K562 (cell line): ENCODE measurements at regions not wholly inside any gene's neighbourhood (a gene's known extent, or its start where the extent isn't known, plus 50 kb on each side); places are given as distances from the start of the nearest gene placed in this dataset.

Source experiments
- ATAC-seq: fragments of 200-7000 bp; cut with Tn5 transposase; 3 replicates; pipeline ENCODE4 v1.9.1; 2020; ENCODE audit warnings: moderate library complexity
- BruUV-seq: library from RNA; stranded (reverse); fragments of 400-500 nt; replicated peaks from 2 replicates; lab custom pipeline; 2021; lab: Mats Ljungman, UMichigan
- CTCF ChIA-PET: fragments of 300-600 bp; formaldehyde crosslinking; extraction: SDS; loops from one replicate; lab custom pipeline; 2021; ENCODE audit warnings: low intra/inter-chr PET ratio; lab: Yijun Ruan, JAX
- POLR2A ChIA-PET: fragments of 300-600, 350-650 bp; sonication (Branson Sonifier 250); formaldehyde crosslinking; extraction: SDS; loops from one replicate; lab custom pipeline; 2021; ENCODE audit warnings: antibody characterized with exemption, inconsistent platforms; lab: Yijun Ruan, JAX
- DNase-seq, 4 experiments: peaks; one replicate each; pipeline versions ENCODE4 v3.0.0 to v3.0.0-alpha.2; 2011 to 2018; ENCODE audit warnings: low spot score in 3 of 4, mixed read lengths in 3 of 4; ENCODE audit errors: extremely low read depth in 1 of 4
- FAIRE-seq: peaks from 2 replicates; lab custom pipeline; 2011; peaks lifted over from hg19 to GRCh38; lab: Jason Lieb, UNC
- H2AFZ ChIP-seq: 2 replicates; pipeline ENCODE4 v1.6.0; 2011; ENCODE audit warnings: low read depth, low read length, control low read depth, inconsistent platforms
- H3K27ac ChIP-seq: fragments of 200-600 bp; 3 replicates; pipeline ENCODE4 v1.8.0; 2011; ENCODE audit warnings: low read depth, mild to moderate bottlenecking, control low read depth, inconsistent platforms, low read length, moderate library complexity, mixed read lengths; ENCODE audit errors: extremely low read depth
- H3K27me3 ChIP-seq, 2 experiments: fragments of 300-600 bp in 1 of 2; 2 replicates in 1 of 2; 3 replicates in 1 of 2; pipeline versions ENCODE4 v1.6.0 to v1.8.0; 2011; ENCODE audit warnings: inconsistent platforms in 2 of 2, low read length in 2 of 2, mild to moderate bottlenecking in 1 of 2, mixed read lengths in 1 of 2, moderate library complexity in 1 of 2; ENCODE audit not compliant: control insufficient read depth in 2 of 2, insufficient read depth in 2 of 2
- H3K36me3 ChIP-seq: fragments of 300-600 bp; 3 replicates; pipeline ENCODE4 v1.8.0; 2011; ENCODE audit warnings: mild to moderate bottlenecking, low read length, inconsistent platforms; ENCODE audit not compliant: control insufficient read depth, insufficient read depth
- H3K4me1 ChIP-seq, 2 experiments: fragments of 200-600 bp in 1 of 2; replicated peaks in 1 of 2; 2 replicates in 1 of 2; 3 replicates in 1 of 2; pipeline versions ENCODE4 v1.5.1 to v1.8.0; 2011; ENCODE audit warnings: inconsistent platforms in 2 of 2, low read length in 2 of 2, mild to moderate bottlenecking in 1 of 2, mixed read lengths in 1 of 2, moderate library complexity in 1 of 2; ENCODE audit not compliant: control insufficient read depth in 2 of 2, insufficient read depth in 2 of 2
- H3K4me2 ChIP-seq: 2 replicates; pipeline ENCODE4 v1.6.1; 2011; ENCODE audit warnings: low read length, control low read depth, inconsistent platforms, mixed read lengths; ENCODE audit not compliant: insufficient read depth
- H3K4me3 ChIP-seq: fragments of 200-600 bp; sonication (generic), shearing (Covaris generic); 2 replicates; pipeline ENCODE4 v1.5.1; 2016; ENCODE audit warnings: control low read depth, inconsistent platforms
- H3K79me2 ChIP-seq: fragments of 200-600 bp; 3 replicates; pipeline ENCODE4 v1.8.0; 2011; ENCODE audit warnings: low read length, inconsistent platforms; ENCODE audit not compliant: control insufficient read depth, insufficient read depth
- H3K9ac ChIP-seq, 2 experiments: 2 replicates each; pipeline versions ENCODE4 v1.6.0 to v1.6.1; 2011; ENCODE audit warnings: low read depth in 2 of 2, low read length in 2 of 2, control low read depth in 1 of 2, inconsistent platforms in 1 of 2, mild to moderate bottlenecking in 1 of 2, mixed read lengths in 1 of 2; ENCODE audit not compliant: insufficient read depth in 1 of 2
- H3K9me1 ChIP-seq: one replicate; pipeline ENCODE4 v1.6.0; 2011; ENCODE audit warnings: inconsistent platforms, mild to moderate bottlenecking, low read length, moderate library complexity; ENCODE audit not compliant: control insufficient read depth, insufficient read depth
- H3K9me3 ChIP-seq: replicated peaks from 2 replicates; pipeline ENCODE4 v1.5.1; 2011; ENCODE audit warnings: low read depth, low read length, inconsistent platforms; ENCODE audit not compliant: control insufficient read depth, insufficient read depth
- H4K20me1 ChIP-seq: replicated peaks from 2 replicates; pipeline ENCODE4 v1.6.1; 2011; ENCODE audit warnings: low read length, inconsistent platforms, mixed read lengths; ENCODE audit not compliant: control insufficient read depth, insufficient read depth
- C11orf30 ChIP-seq: fragments of 450-650 bp; IDR thresholded peaks from 2 replicates; pipeline ENCODE4 v1.6.1; 2016; ENCODE audit warnings: low read depth, mild to moderate bottlenecking
- CBFB ChIP-seq: sonication (generic); formaldehyde crosslinking; IDR thresholded peaks from 2 replicates; pipeline ENCODE4 v1.4.0; 2020; ENCODE audit warnings: mild to moderate bottlenecking, missing genetic modification reagents
- CC2D1A ChIP-seq: fragments of 450-650 bp; IDR thresholded peaks from 2 replicates; pipeline ENCODE4 v1.6.1; 2017; ENCODE audit warnings: mild to moderate bottlenecking
- DNMT1 ChIP-seq: fragments of 450-650 bp; IDR thresholded peaks from 2 replicates; pipeline ENCODE4 v1.6.1; 2016; ENCODE audit warnings: antibody characterized with exemption, mild to moderate bottlenecking
- FOXK1 ChIP-seq: sonication (generic); formaldehyde crosslinking; IDR thresholded peaks from 2 replicates; pipeline ENCODE4 v1.8.0; 2022; ENCODE audit warnings: missing genetic modification reagents, mild to moderate bottlenecking, borderline replicate concordance
- MAFG ChIP-seq: fragments of 450-650 bp; conservative IDR thresholded peaks from 2 replicates; pipeline ENCODE4 v1.6.1; 2016; ENCODE audit warnings: missing genetic modification characterization, missing compliant biosample characterization
- NFE2 ChIP-seq: IDR thresholded peaks from 2 replicates; pipeline ENCODE4 v1.6.1; 2014; ENCODE audit warnings: antibody characterized with exemption, low read depth
- PML ChIP-seq: IDR thresholded peaks from 2 replicates; pipeline ENCODE4 v1.6.1; 2012; ENCODE audit warnings: low read length, inconsistent platforms
- RB1 ChIP-seq: fragments of 450-650 bp; IDR thresholded peaks from 2 replicates; pipeline ENCODE4 v1.6.1; 2017; ENCODE audit warnings: low read depth, mild to moderate bottlenecking
- SIN3B ChIP-seq: fragments of 450-650 bp; IDR thresholded peaks from 2 replicates; pipeline ENCODE4 v1.6.1; 2017; ENCODE audit warnings: low read depth, mild to moderate bottlenecking, moderate library complexity
- SMAD1 ChIP-seq: fragments of 150-350 bp; IDR thresholded peaks from 2 replicates; pipeline ENCODE4 v1.6.1; 2014; ENCODE audit warnings: low read length, low read depth; ENCODE audit not compliant: partially characterized antibody
- SMARCE1 ChIP-seq: fragments of 450-650 bp; IDR thresholded peaks from 2 replicates; pipeline ENCODE4 v1.7.1; 2016; ENCODE audit warnings: mild to moderate bottlenecking
- SP1 ChIP-seq: sonication (generic); formaldehyde crosslinking; IDR thresholded peaks from 2 replicates; pipeline ENCODE4 v1.8.1; 2022; ENCODE audit warnings: mild to moderate bottlenecking, missing genetic modification reagents
- ZC3H4 ChIP-seq: sonication (generic); formaldehyde crosslinking; IDR thresholded peaks from 2 replicates; pipeline ENCODE4 v1.9.0; 2021; ENCODE audit warnings: missing genetic modification reagents, borderline replicate concordance
- ZFP1 ChIP-seq: fragments of 450-650 bp; formaldehyde crosslinking; IDR thresholded peaks from 2 replicates; pipeline ENCODE4 v1.4.0; 2020; ENCODE audit warnings: mild to moderate bottlenecking, mixed read lengths
- ZNF408 ChIP-seq: fragments of 250-450 bp; sonication (Bioruptor Pico); IDR thresholded peaks from 2 replicates; pipeline ENCODE4 v1.4.0; 2020; ENCODE audit warnings: low read depth, mild to moderate bottlenecking, moderate library complexity
- WGBS: fragments of 100-300 bp; shearing (Covaris generic); methylation state at CpG from one replicate; pipeline ENCODE4 v1.1.6; 2016; ENCODE audit warnings: low coverage, mixed read lengths; ENCODE audit not compliant: insufficient coverage; ENCODE audit errors: missing lambda C conversion rate; 5-methylcytosine and 5-hydroxymethylcytosine counted together
- in situ Hi-C: fragments of 300-500 bp; cut with MboI; formaldehyde crosslinking; loops from 4 replicates; pipeline ENCODE4 v1.15.0; 2018; ENCODE audit warnings: inconsistent platforms, mixed read lengths
- intact Hi-C: fragments of 100-400 bp; cut with micrococcal nuclease; formaldehyde crosslinking; loops from 2 replicates; pipeline ENCODE4 v1.14.2; 2022
- TF ChIP-seq, protein P1 (sequence below): fragments of 250-450 bp; sonication (Bioruptor Pico); IDR thresholded peaks from 2 replicates; pipeline ENCODE4 v1.5.0; 2021
- TF ChIP-seq, protein P2 (sequence below): fragments of 450-650 bp; IDR thresholded peaks from 2 replicates; pipeline ENCODE4 v1.6.1; 2016

DNA sequence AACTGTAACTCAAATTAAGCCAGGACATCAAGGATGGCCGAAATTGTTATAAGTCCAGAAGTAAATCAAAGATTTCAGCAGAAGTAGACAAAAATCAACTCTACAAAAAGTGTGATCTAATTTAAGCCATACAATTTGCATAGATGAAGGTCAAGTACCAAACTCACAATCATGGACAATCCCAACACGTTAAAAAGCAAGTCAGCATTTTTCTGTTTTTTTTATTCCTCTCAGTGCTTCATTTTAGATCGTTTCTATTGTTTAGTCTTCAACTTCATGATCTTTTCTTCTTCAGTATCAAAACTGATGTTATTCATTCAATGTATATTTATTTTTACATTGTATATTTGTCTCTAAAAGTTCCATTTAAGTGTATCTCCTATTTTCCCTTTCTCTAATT, 674.3 kb upstream of the PHF14 start (continued):
- TF ChIP-seq, protein P1, sequence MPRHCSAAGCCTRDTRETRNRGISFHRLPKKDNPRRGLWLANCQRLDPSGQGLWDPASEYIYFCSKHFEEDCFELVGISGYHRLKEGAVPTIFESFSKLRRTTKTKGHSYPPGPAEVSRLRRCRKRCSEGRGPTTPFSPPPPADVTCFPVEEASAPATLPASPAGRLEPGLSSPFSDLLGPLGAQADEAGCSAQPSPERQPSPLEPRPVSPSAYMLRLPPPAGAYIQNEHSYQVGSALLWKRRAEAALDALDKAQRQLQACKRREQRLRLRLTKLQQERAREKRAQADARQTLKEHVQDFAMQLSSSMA (CRISPR knock-in tag): no peak
- no peak for TF ChIP-seq SMARCE1
- no peak for TF ChIP-seq ZFP1 (CRISPR knock-in tag)
- TF ChIP-seq MAFG: peak; percentile 69
- no peak for TF ChIP-seq CC2D1A
- no peak for TF ChIP-seq SP1 (CRISPR knock-in tag)
- peak; percentile 79 for TF ChIP-seq C11orf30
- TF ChIP-seq ZC3H4: no peak

DNA sequence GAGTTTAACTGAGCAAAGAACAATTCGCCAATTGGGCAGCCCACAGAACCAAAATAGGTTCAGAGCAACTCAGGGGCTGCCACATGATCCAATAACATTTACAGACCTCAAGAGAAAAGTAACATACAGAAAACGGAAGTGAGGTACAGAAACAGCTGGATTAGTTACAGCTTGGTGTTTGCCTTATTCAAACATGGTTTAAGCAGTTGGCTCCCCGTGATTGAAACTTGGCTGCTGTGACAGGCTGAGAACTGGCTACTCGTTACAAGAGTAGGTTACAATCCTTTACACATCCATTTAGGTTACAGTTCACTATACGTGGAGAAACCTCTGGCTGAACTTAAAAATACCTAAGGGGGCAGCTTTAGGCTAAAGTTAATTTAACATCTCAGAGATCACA, 673.1 kb upstream of the PHF14 start:
- POLR2A ChIA-PET: no interaction called here
- Histone ChIP-seq H3K36me3 (no peaks in the 10 kb centered on the region), H3K4me1 (no peaks in the 10 kb centered on the region), H2AFZ (no peak overlapping the region), H3K4me2 (no peak overlapping the region), H4K20me1 (no peaks in the 10 kb centered on the region), H3K9me1 (no peaks in the 10 kb centered on the region), H3K27me3 (no peaks in the 10 kb centered on the region), H3K27ac (no peak overlapping the region), H3K4me3 (no peak overlapping the region), H3K9ac (no peak overlapping the region), H3K79me2 (no peaks in the 10 kb centered on the region), H3K9me3 (no peaks in the 10 kb centered on the region)
- FAIRE-seq (no peak), DNase-seq (no peak), ATAC-seq (no peak)
- CTCF ChIA-PET: no interaction called here
- TF ChIP-seq DNMT1: no peak
- no peak for TF ChIP-seq NFE2
- no peak for TF ChIP-seq SMAD1
- TF ChIP-seq SIN3B: no peak
- TF ChIP-seq CBFB (CRISPR knock-in tag): no peak
- no peak for TF ChIP-seq ZNF408 (CRISPR knock-in tag)
- no peak for TF ChIP-seq FOXK1 (CRISPR knock-in tag)
- no peak for TF ChIP-seq PML
- TF ChIP-seq, protein P2, sequence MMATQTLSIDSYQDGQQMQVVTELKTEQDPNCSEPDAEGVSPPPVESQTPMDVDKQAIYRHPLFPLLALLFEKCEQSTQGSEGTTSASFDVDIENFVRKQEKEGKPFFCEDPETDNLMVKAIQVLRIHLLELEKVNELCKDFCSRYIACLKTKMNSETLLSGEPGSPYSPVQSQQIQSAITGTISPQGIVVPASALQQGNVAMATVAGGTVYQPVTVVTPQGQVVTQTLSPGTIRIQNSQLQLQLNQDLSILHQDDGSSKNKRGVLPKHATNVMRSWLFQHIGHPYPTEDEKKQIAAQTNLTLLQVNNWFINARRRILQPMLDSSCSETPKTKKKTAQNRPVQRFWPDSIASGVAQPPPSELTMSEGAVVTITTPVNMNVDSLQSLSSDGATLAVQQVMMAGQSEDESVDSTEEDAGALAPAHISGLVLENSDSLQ: no peak
- no peak for TF ChIP-seq RB1
- BruUV-seq: no TSS peak
- in situ Hi-C loops (no loop called here), intact Hi-C loops (no loop called here)
- WGBS: 4% methylated on average over 5 of the region's 5 CpGs
